ENCODE measurements at regions not wholly inside any gene's neighbourhood (a gene's known extent, or its start where the extent isn't known, plus 50 kb on each side); places are given as distances from the start of the nearest gene placed in this dataset.

DNA sequence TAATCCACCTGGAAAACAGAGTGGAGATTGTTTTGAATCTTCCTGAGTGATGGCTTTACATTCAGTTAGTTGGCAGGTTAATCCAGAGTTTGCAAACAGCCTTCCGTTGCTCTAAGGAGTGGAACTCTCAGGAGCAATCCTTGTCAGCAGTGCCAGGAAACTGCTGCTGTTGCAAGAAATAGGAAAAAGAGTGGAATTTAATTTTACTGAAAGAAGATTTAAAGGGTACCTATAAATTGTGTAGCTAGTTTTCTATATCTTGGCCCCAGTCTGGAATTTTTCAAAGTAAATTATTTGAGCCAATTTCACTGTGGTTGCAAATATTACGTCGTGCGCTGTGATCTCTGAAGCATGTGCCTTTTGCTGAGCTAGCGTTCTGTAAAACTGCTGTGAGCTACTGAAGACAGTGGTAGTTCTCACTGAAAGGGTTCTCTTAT, 55.5 kb upstream of the SLC5A12 start:
- no peak for DNase-seq (ENCODE audit: low spot score)

DNA sequence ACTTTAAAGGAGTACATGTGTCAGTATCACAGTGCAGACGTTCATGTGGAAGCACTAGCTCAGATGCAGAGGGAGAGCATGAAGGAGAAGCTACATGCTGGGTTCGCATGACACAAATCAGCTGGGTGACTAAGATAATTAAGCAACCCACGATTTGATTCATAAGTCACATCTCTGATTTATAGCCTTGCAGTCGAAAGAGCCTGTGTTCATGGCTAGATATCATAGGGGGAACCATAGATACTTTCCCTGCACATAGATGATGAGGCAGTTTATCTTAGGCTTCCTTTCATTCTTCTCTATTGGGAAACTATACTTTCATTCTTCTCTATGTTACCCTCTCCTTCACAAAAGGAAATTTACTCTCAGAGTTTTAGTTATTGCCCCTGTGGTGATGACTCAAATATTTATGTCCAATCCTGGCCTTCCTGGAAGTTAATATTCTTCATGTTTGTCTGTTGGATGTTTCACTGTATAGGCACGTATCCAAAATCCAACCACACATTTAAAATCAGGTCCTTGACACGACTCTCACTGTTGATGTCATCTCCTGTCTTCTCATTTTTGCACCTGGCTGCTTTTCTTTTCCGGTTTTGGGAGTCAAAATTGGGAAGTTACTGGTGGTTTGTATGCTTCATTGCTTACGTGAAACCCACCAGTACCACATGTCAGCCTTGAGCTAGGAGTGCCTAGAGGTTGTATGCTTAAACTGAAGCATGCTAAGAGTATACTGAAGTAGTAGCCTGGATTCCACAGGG, 56.3 kb upstream of the SLC5A12 start:
- DNase-seq (ENCODE audit: low spot score), result no peak

DNA sequence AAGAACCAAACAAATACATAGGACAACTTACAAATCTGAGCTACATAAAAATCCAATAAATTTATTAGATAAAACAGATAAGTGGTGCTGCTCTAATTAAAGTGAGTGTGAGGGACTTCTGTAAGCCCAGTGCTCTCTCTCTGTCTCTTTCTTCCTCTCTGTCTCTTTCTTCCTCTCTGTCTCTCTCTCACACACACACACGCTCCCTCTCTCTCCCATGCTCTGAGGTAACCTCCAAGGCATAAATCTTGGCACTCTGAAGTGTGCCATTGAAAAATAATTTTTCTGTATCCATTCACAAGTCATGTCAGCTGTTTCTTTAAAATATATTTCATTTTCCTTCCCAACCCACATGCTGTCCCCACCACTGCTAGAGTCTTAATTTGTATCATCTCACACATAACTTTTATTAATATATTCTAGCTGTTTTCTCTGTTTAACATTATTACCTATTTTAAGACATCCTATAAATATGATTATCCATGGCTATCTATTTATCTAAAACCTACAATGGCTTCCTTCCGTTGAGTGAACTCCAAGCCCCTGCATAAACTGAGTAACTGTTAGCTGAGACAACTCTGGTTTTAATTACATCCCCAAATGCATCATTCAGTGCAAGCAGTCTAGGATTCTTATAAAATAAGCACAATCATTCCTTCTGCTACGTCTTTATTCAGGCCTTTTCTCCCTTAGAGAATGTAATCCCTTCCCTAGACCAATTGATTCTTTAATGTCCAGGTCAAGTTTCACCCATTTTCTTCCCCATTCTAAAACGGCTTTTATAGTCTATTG, 57.4 kb upstream of the SLC5A12 start:
- DNase-seq (ENCODE audit: low spot score), result no peak

DNA sequence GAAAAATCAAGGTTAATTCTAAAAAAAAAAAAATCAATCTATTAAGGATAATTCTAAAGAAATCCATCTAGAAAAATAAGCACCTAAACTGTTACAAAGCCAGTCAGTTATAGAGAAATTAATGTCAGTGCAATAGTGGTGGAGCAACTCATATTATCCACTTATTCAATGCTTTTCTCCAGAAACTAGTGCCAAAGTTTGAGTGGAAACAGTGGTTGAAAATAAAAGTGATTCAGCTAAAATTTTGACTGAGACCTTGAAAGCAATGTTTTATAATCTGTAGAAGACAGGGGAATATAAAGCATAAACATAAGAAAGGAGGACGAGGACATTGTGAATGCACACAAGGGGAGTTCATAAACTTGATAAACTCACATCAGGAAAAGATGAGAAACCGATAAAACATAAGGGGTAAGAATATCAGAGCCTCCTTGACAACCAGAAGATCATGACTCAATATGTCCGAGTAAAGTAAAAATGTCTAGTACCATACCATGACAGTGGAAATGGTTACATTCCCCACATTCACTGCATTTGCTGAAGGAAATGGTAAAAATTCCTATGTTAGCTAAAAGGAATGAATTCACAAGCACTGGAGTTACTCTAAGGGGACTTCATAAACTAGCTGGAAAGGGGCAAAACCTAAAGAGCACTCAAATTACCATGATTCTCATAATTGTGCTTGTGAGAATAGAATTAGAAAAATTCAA, 58.7 kb upstream of the SLC5A12 start:
- no peak for DNase-seq (ENCODE audit: low spot score)

DNA sequence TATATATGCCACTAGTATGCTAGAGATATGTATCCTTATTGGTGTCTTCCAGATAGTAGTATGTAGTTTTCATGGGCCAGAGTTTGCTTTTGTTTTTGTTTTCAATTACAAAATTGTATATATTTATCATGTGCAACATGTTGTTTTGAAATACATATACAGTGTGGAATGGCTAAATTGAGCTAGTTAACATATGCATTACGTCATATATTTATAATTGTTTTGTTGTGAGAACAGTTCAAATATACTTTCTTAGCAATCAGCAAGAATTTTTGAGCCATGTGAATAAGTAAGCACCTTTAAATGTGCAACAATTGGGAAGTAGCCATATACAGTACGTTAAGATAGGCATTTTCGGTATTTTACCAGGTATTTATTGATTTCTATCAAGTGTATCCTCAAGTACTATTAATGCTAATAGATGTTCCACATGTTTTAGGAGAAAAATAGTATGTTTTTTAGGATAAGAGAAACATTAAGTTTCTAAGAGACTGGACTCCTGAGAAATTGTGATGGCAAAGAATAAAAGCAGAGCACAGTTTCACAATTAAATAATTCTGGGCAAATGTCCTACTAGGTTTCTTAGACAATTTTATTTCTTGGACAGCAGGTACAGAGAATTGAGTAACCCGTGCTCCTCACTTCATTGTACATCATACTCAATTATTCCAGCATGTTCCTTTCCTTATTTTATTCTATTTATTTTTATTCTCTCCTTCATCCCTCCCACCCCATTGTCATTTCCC, 60.5 kb upstream of the SLC5A12 start:
- no peak for DNase-seq (ENCODE audit: low spot score)

DNA sequence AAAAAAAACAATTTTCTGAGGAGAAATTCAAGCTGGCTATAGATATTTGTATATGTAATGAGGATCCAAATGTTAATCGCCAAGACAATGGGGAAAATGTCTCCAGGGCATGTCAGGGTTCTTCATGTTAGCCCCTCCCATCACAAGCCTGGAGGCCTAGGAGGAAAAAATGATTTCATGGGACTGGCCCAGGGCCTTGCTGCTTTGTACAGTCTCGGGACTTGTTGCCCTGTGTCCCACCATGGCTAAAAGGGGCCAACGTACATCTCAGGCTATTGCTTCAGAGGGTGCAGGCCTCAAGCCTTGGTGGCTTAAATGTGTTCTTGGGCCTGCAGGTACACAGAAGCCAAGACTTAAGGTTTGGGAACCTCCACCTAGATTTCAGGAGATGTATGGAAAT, 62.1 kb upstream of the SLC5A12 start:
- no peak for DNase-seq (ENCODE audit: low spot score)

DNA sequence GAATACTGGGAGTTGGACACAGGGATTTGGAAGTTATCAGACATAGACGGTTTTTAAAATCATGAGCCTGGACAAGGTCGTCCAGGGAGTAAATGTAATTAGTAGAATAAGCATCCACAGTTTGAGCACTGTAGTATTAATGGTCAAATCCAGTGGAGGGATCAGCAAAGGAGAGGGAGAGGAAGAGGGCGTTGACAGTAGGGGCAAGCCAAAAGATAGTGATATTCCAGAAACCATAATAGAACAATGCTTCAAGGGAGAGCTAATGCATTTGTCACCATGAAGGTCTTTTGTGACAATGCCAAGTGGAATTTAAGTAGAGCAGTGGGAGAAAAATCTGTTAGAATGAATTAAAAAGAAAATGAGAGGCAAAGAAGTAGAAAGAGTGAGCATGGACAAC, 68.9 kb upstream of the SLC5A12 start:
- no peak for DNase-seq (ENCODE audit: low spot score)

DNA sequence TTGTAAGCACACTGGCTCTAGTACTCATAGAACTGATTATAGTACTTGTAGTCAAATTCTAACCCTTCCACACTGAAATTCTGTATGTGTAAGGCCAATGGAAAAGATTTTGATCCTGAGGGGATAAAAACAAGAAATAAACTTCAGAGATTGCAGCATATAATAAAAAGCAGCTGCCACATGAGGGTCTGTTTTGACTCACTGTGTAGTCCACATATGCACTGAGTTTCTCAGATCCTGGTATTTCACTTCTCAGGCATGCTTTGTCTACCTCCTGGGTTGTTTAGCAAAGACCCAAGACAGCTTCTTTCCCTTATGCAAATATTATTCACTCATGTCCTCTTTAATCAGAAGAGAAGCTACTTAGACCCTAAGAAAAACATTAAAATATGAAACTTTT, 71.1 kb upstream of the SLC5A12 start:
- no peak for DNase-seq (ENCODE audit: low spot score)

DNA sequence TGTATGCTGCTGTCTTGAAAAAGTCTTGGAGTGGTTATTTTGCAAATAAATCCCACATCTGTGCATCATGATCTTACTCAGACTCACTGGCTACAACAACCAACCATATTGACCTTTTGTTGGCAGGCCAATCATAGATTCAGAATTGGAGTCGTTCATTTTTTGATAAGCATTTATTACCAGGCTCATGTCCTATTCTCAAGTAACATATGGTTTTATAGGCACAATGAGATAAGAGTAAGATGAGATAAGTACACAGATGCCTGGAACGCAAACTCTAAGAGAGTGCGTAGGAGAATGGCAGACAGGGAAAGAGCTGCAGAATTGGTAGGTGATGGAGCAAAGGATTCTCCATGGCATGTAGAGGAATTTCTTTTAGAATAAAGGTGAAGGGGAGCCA, 71.6 kb upstream of the SLC5A12 start:
- DNase-seq (ENCODE audit: low spot score), result no peak

DNA sequence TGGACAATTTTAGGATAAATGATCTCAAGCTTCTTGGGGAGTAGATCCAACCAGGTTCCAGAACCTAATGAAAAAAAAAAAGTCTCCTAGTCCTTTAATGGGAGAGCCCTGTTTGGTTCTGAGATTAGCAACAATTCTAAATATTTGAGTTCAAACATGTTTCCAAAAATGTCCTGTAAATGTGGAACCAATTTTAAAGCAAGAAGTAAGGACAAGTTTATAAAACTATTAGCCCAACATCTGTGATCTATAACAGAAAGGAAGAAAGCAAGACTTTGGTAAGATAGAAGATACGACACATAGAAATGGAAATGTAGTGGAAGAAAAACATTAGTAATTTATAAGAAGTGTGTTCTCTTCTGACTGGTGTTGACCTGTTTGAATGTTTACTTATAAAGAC, 79.7 kb upstream of the SLC5A12 start:
- DNase-seq (ENCODE audit: low spot score), result no peak

DNA sequence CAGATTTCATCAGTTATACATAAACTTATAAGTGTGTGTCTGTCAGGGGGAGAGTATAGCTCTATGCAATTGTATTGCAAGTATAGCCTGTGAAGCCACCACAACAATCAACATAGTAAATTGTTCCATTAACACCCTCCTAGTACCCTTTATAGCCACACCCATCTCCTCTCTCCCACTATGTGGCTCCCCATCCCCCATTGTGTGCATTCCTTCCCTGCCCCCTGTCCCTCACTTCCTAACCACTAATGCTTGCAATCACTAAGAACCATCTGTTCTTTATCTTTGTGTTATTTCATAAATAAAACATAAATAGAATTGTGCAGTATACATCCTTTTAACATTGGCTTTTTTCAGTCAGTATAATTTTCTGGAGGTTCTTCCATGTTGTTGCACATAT, 83.1 kb upstream of the SLC5A12 start:
- DNase-seq (ENCODE audit: low spot score), result no peak

DNA sequence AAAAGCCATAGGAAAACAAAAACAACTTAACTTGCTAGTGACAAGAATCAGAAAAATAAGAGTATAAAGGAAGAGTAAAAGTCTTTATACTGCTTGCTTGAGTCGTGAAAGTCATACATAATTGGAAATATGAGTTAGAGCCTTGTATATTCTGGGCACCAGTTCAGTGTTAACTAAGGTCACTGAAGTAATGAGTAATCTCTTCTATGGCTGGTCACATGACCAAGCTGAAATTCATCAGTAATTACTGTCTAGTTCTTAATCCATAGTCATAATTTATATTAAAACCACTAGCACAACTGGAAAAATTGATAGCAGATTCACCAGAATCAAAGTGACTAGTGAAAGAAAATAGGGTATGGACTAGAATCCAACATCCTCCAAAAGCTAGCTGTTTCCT, 84.4 kb upstream of the SLC5A12 start:
- DNase-seq (ENCODE audit: low spot score), result no peak

DNA sequence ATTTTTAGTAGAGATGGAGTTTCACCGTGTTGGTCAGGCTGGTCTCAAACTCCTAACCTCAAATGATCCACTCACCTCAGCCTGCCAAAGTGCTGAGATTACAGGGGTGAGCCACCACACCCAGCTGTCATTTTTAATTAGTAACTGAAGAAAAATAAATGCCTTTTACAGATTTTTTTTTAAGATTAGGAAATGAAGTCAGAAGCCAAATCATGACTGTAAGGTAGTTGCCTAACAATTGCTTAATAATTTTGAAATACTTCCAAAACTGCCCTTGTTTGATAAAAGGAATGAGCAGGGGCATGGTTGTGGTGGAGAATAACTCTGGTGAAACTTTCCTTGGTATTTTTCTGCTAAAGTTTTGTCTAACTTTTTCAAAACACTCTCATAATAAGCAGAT, 98.9 kb upstream of the SLC5A12 start:
- DNase-seq (ENCODE audit: low spot score), result no peak

DNA sequence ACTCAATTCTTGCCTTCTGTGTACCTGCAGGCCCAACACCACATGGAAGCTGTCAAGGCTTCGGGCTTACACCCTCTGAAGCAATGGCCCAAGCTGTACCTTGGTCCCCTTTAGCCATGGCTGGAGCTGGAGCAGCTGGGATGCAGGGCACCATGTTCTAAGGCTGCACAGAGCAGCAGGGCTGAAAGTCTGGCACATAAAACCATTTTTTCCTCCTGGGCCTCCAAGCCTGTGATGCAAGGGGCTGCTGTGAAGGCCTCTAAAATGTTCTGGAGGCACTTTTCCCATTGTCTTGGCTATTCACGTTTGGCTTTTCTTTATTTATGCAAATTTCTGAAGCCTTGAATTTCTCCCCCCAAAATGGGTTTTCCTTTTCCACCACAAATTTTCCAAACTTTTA, 102.1 kb upstream of the SLC5A12 start:
- no peak for DNase-seq (ENCODE audit: low spot score)

DNA sequence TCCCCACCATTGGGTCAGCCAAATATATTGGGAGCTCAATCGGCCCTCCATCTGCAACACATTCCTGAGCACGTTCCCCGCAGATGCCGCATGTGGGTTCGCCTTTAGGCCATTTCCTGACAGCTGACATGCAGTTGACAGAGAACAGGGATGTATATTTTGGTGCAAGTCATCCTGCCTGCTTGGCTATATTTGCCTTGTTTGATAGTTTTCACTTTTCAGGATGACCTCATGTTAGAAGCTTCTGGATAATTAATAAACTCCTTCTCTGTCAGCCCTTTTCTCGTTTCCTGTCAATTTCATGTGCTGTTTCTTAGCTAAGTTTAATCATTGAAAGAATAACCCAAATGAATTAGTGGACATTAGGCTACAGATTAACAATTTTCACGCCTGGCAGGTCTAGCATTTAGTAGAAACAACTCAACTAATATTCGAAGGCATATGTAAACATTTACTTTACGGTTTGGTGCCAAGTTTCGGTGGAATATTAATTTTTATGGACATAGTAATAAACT, 105.8 kb upstream of the SLC5A12 start:
- DNase-seq (ENCODE audit: low spot score), result no peak

DNA sequence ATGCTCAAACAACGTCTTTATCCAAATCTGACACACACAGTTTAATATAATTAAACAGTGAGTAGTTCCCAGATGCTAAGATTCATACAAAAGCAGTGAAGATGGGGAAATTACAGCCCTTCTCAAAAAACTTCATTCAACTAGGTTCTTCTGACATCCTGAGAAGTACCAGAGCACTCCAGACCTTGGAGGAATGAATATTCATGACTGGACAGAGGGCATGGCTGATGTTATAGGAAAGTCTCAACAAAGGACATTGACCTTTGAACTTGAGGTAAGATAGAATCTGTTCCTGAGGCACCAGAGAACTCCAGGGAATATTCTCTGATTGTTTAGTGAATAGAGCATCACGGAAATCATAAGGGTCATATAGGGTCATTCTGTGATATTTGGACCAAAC, 106.4 kb upstream of the SLC5A12 start:
- DNase-seq (ENCODE audit: low spot score), result no peak

DNA sequence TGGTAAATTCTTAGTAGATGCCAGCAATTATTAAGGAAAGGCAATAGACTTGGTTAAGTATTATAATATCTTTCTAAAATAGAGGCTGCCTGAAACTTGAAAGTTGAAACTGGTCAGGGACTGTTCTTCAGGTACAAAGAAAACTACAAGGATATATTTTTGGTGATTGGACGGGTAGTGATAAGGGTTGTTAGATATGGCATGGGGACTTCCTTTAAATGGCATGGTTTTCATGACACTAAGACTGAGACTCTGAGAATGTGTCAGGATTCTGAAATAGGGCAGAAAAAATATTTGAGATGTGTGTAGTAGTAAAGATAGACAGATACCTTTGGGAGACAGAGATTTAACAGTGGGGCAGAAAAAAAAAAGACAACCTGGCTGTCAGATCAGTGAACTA, 108.4 kb upstream of the SLC5A12 start:
- no peak for DNase-seq (ENCODE audit: low spot score)

DNA sequence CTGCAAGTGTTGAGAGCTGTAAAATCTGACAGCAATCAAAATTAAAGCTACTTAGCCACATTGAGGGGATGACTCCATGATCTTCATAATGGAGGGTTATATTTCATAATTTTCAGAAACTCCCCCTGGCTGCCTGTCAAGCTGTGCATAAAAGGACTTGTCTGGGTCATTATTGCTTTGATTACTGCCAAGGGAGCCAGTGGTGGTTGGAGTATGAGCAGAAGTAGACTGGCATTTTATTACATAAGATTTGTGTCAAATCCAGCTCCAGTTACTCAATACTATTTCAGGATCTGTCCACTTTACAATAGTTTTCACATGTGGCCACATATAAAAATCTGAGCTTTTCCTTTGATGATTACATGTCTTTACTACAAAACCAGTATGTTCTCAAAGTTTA, 108.9 kb upstream of the SLC5A12 start:
- no peak for DNase-seq (ENCODE audit: low spot score)

DNA sequence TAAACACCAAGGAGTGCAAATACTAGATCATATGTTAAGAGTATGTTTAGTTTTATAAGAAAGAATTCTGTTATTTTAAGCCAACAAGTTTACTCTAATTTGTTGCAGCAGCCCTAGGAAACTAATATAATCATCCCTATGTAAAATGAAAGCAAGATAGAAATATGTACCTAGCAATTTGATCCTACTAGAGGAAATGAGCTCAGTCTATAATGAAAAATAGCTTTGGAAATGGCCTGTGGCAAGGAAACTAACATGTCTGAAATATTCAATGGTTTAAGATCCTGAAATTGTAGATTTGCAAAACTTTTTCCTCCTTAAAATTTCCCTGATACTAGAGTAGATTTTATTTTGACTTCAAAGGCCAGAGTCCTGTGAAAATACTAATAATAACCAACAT, 112.7 kb upstream of the SLC5A12 start:
- DNase-seq (ENCODE audit: low spot score), result no peak

DNA sequence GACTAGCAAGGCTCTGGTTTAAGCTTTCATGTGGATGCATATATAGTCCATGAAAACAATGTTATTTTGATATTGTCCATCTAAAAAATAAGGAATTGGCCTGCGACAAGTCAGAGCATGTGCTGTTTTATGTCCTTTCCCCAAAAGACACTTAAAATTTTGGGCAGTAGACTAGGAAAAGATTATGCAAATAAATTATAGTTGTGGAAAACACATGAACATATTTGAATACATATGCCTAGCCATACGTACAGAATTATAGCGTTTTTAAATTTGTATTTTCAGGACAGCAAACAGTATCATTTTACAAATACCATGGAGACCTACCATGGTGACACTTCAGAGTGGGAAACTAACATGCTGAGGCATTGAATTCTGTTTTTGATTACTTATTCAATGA, 113.8 kb upstream of the SLC5A12 start:
- no peak for DNase-seq (ENCODE audit: low spot score)

DNA sequence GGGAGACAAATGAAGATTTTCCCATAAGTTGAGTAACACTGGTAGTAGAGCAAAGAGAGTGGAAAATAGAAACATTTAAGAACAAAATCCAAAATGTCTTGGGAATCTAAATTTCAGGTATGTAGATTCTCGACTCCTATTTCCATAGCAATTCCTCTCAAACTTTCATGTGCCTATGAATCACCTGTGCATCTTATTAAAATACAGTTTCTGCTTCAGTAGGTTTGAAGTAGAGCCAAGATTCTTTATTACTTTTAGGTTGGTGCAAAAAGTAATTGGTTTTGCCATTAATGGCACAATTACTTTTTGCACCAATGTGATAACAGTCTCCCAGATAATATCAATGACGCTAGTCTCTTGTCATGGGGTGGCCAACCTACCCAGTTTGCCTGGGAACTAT, 115.3 kb upstream of the SLC5A12 start:
- DNase-seq (ENCODE audit: low spot score), result no peak

Data from ecto neural progenitor cell (in vitro differentiated cells).